ENCODE measurements at regions not wholly inside any gene's neighbourhood (a gene's known extent, or its start where the extent isn't known, plus 50 kb on each side); places are given as distances from the start of the nearest gene placed in this dataset.

GRCh38 chr14:97368900-97369564 lies 571.9 kb downstream of the VRK1 start:
- TF ChIP-seq EZH2phosphoT487 (IDR thresholded peaks at IDR 0.05; ENCODE audit: insufficient read depth, low read depth) (no peak), EZH2 (IDR thresholded peaks at IDR 0.05; ENCODE audit: insufficient read depth, poor library complexity, severe bottlenecking) (no peak)

Measured in GM23248 (cell line).